T-helper 2 cell (primary cell): ENCODE measurements at regions not wholly inside any gene's neighbourhood (a gene's known extent, or its start where the extent isn't known, plus 50 kb on each side); places are given as distances from the start of the nearest gene placed in this dataset.
"Not testable (repeated sequence)": the region's sequence is repeated elsewhere in the genome, so short reads cannot be mapped to it uniquely, and the experiment has no call there.

Source experiments
- DNase-seq, 5 experiments: peaks; one replicate each; pipeline versions ENCODE4 v3.0.0 to v3.0.0-alpha.2; 2012 to 2022

DNA sequence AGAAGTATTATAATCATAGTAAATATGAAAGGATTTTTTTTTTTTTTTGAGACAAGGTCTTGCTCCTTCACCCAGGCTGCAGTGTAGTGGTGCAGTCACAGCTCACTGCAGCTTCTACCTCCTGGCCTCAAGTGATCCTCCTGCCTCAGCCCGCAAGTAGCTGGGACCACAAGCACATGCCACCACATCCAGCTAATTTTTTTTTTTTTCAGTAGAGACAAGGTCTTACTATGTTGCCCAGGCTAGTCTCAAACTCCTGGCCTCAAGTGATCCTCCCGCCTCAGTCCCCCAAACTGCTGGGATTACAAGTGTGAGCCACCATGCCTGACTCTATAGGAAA is 86.2 kb upstream of the FOXN2 start:
- DNase-seq = no peak

- no peak for DNase-seq
Measured at GRCh38 chr2:48229063-48229462, 85.4 kb upstream of the FOXN2 start.

GRCh38 chr2:48230834-48231233 is 83.6 kb upstream of the FOXN2 start:
- DNase-seq = no peak

GRCh38 chr2:48232351-48232750 is 82.1 kb upstream of the FOXN2 start:
- DNase-seq = no peak

DNA sequence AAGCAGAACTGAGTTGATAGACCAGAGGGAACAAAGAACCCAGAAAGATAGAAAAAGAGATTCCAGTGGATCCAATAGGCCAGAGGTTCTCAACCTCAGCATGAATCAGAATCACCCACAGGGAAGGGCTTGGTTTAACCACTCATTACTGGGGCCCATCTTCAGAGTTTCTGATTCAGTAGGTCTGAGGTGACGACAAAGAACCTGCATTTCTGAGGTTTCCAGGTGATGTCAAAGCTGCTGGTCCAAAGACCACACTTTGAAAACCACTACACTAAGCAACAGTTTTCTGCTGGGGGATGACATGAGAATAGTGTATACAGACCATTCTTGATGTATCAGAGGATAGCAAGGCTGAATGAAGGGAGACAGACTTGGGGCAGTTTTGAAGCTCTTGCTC is 81.5 kb upstream of the FOXN2 start:
- DNase-seq = peak in 1 of 5 experiments; percentile 72

DNA sequence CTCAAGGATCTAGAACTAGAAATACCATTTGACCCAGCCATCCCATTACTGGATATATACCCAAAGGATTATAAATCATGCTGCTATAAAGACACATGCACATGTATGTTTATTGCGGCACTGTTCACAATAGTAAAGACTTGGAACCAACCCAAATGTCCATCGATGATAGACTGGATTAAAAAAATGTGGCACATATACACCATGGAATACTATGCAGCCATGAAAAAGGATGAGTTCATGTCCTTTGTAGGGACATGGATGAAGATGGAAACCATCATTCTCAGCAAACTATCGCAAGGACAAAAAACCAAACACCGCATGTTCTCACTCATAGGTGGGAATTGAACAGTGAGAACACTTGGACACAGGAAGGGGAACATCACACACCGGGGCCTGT is 80.7 kb upstream of the FOXN2 start:
- not testable (repeated sequence) for DNase-seq

DNA sequence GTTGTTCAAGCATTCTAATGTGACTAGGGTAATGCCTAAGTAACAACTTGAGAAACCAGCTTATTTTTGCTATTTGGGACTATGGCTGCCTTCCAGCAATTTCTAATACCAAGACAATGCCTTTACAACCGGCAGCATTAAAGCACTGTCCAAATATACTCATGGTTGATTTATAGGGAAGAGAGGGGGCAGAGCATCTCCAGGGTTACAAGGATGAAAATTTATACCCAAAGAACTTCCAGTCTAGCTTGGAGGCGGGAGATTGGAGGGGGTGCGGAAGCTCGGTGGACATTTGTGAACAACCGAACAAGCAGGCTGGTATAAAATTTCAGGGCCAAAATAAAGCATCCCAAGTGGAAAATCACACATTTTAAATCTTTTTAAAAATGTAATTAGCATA is 79.4 kb upstream of the FOXN2 start:
- DNase-seq = no peak

- no peak for DNase-seq
Measured at GRCh38 chr2:48238381-48238780, 76.1 kb upstream of the FOXN2 start.

DNA sequence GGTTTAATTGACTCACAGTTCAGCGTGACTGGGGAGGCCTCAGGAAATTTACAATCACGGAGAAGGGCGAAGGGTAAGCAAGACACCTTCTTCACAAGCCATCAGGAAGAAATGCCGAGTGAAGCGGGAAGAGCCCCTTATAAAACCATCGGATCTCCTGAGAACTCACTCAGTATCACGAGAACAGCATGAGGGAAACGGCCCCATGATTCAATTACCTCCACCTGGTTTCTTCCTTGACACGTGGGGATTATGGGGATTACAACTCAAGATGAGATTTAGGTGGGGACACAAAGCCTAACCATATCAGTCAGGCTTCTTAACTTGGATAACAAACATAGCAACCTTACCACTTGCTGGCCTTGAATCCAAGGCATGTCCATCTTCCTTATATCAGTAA is 73.6 kb upstream of the FOXN2 start:
- DNase-seq = no peak

DNA sequence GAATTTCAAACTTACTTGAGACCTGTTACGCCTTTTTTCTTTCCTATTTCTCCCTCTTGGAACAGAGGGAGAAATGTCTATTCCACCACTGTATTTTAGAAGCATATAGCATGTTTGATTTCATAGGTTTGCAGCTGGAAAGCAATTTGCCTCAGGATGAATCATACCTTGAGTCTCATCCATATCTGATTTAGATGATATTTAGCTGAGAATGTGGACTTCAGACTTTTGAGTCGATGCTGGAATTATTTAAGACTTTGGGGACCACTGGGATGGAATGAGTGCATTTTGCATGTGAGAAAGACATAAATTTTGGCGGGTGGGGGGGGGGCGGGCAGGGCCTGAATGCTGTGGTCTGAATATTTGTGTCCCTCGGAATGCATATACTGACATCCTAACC is 67.3 kb upstream of the FOXN2 start:
- DNase-seq = no peak

GRCh38 chr2:48248251-48248933 is 66.1 kb upstream of the FOXN2 start:
- DNase-seq = peak in 1 of 5 experiments; percentile 28

- no peak for DNase-seq
Measured at GRCh38 chr2:48249025-48249424, 65.5 kb upstream of the FOXN2 start.

DNA sequence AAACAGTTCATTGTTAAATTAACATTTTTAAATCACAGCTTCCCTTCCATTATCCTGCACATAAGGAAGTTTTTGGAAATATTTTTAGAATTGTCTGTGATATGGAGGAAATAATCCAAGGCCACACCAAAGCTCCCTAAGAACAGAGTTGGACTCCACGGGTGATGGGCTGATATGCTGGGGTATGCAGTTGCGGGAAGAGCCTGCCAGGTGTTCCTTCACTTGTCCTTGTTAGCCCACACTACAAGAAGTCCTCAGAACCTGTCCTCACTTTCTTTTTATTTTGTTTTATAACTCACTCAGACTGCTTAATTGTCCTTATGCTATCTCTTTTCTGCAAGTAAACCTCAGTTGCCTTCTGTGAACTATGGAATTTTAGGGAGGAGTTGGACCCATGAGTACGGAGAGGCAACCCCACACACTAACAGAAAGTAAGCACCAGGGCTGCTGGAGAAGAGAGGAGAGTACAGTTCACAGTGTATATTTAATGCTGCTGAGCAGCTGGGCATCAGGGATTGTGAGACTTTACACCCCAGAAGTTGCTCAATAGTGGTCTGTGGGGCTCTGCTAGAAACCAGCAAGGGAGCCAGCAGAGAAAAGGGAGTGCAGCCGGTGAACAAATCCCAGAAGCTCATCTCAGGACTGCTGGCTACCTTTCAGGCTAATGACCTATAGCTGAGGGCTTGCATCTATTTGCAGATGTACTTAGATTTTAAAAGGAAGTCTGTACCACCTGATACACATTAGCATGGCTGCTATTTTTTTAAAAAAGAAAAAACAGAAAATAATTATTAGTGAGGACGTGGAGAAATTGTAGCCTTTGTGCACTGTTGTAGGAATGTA is 64.6 kb upstream of the FOXN2 start:
- no peak for DNase-seq

GRCh38 chr2:48250474-48250844 is 64.0 kb upstream of the FOXN2 start:
- no peak for DNase-seq

GRCh38 chr2:48250943-48251342 is 63.5 kb upstream of the FOXN2 start:
- DNase-seq = peak in 1 of 5 experiments; percentile 21

- DNase-seq = no peak
Measured at GRCh38 chr2:48251437-48252148, 62.9 kb upstream of the FOXN2 start.

- DNase-seq = no peak
Measured at GRCh38 chr2:48253301-48253700, 61.2 kb upstream of the FOXN2 start.

GRCh38 chr2:48254839-48255238 is 59.6 kb upstream of the FOXN2 start:
- no peak for DNase-seq

DNA sequence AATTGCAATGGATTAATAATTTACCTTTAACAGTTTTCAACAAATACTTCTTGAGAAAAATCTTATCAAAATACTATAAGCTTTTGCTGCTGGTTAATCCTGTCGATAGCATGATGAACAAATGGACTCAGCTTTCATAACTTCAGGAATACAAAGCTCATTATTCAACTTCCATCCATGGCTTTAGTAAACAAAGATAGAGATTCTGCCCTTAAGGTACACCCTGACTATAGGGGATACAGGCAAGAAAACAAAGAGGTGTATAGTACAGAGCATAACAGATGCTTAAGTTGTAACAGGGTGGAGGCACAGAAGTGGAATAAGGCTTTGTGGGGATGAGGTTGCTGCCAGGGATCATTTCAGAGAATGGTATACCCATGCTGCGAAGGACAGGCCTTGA is 57.0 kb upstream of the FOXN2 start:
- DNase-seq = no peak

DNA sequence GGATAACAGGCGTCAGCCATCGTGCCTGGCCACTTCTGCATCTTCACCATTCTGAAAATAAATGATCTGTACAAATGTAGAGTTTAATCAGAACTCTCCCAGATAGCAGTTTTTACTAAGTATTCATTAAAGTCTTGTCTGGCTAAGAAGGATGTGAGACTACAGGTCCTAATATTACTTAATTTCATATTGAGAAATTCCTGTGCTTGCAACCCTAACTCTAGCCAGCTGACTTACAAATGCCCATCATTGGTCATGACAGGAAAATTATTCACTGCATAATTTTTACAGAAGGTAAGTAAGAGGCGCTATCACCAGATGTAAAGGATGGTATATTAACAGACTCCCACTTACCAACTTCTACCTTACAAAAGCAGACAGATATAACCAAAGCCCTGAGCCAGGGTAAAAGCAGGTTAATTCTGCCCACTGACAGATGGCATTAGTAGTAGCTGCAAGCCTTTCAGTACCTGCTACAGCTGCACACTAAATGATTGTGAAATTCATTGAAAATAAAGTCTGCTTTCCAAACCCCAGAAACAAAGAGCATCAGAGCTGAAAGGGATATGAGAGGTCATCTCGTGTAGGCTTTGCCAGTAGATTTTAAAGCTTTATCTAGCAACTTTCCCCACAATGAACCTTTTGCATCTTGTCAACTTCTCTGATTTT is 55.9 kb upstream of the FOXN2 start:
- no peak for DNase-seq

GRCh38 chr2:48259811-48260210 is 54.7 kb upstream of the FOXN2 start:
- no peak for DNase-seq

DNA sequence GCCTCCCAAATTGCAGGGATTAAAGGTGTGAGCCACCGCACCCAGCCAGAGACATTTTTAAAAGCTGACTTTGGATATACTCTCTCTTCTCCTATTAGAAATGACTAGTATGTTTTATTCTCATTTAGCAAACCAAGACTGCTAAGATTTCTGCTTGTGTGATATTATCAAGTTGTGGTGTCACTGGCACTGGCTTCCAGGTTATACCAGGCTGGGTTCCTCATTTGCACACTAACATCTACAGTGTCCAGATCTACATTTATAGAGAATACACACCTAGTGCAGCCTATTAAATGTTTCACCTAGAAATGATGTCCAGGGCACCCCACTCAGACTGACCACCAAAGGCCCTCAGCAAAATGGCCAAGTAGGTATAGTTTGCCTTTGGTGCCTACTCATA is 49.9 kb upstream of the FOXN2 start:
- no peak for DNase-seq
